ENCODE measurements at regions not wholly inside any gene's neighbourhood (a gene's known extent, or its start where the extent isn't known, plus 50 kb on each side); places are given as distances from the start of the nearest gene placed in this dataset.

GRCh38 chr2:196233805-196234475 is 62.6 kb upstream of the STK17B start:
- POLR2A ChIA-PET = no interaction called here
- in situ Hi-C loops (cut with MboI) = no loop called here
- CTCF ChIA-PET (ENCODE audit: low intra/inter-chr PET ratio) = no interaction called here
- TF ChIP-seq LARP7 (IDR thresholded peaks at IDR 0.05) (no peak), ZNF766 (CRISPR knock-in tag; conservative IDR thresholded peaks at IDR 0.05) (0 out of 2 replicates have a peak, but pooled peaks have one; percentile 49), ZNF384 (IDR thresholded peaks at IDR 0.05; ENCODE audit: low read depth, low read length) (peak; percentile 92), RBBP5 (IDR thresholded peaks at IDR 0.05; ENCODE audit: borderline replicate concordance, insufficient read depth, low read length, poor library complexity, severe bottlenecking) (peak; percentile 39), DACH1 (IDR thresholded peaks at IDR 0.05; ENCODE audit: partially characterized antibody) (peak; percentile 9), ARID1B (IDR thresholded peaks at IDR 0.05) (0 out of 2 replicates have a peak, but pooled peaks have one; percentile 14), ESRRB (CRISPR knock-in tag; IDR thresholded peaks at IDR 0.05; ENCODE audit: borderline replicate concordance) (no peak), HMBOX1 (IDR thresholded peaks at IDR 0.05) (peak; percentile 61), GTF3C2 (IDR thresholded peaks at IDR 0.05; ENCODE audit: borderline replicate concordance, extremely low read depth, insufficient read length) (no peak), TAF7 (tag; IDR thresholded peaks at IDR 0.05) (no peak), ZNF764 (CRISPR knock-in tag; IDR thresholded peaks at IDR 0.05; ENCODE audit: low read depth) (no peak), ZNF780A (CRISPR knock-in tag; IDR thresholded peaks at IDR 0.05) (no peak), ZEB2 (IDR thresholded peaks at IDR 0.05) (no peak), FOSL1 (tag; conservative IDR thresholded peaks at IDR 0.05) (peak; percentile 2; the same call in 1 of the 2 replicates), ZNF165 (CRISPR knock-in tag; IDR thresholded peaks at IDR 0.05; ENCODE audit: borderline replicate concordance) (no peak)
- TF ChIP-seq, protein P1, sequence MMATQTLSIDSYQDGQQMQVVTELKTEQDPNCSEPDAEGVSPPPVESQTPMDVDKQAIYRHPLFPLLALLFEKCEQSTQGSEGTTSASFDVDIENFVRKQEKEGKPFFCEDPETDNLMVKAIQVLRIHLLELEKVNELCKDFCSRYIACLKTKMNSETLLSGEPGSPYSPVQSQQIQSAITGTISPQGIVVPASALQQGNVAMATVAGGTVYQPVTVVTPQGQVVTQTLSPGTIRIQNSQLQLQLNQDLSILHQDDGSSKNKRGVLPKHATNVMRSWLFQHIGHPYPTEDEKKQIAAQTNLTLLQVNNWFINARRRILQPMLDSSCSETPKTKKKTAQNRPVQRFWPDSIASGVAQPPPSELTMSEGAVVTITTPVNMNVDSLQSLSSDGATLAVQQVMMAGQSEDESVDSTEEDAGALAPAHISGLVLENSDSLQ (IDR thresholded peaks at IDR 0.05) = peak; percentile 67

More at GRCh38 chr2:196233805-196234475, 62.6 kb upstream of the STK17B start:
- H3K27ac ChIP-seq (ENCODE audit: extremely low read depth, low read depth, low read length) = peak overlapping the region; percentile 23; the same call in 2 of the 3 replicates
- no peaks in the 10 kb centered on the region for H3K27me3 ChIP-seq (ENCODE audit: control insufficient read depth in 2 of 2, insufficient read depth in 2 of 2, low read length in 2 of 2)
- FAIRE-seq (peak; percentile 73), DNase-seq (ENCODE audit: extremely low read depth in 1 of 4, low spot score in 3 of 4) (no peak), ATAC-seq (peak; percentile 61)
- no peaks in the 10 kb centered on the region for H3K9me1 ChIP-seq (ENCODE audit: control insufficient read depth, insufficient read depth, low read length)
- H3K79me2 ChIP-seq (ENCODE audit: control insufficient read depth, insufficient read depth, low read length) = no peaks in the 10 kb centered on the region
- peak overlapping the region; percentile 51 for H2AFZ ChIP-seq (ENCODE audit: low read depth, low read length)
- H3K4me1 ChIP-seq (replicated peaks in 1 of 2; ENCODE audit: control insufficient read depth in 2 of 2, insufficient read depth in 2 of 2, low read length in 2 of 2) = peaks cover 0 to 20% of the 10 kb centered on the region in 2 experiments
- H3K9me3 ChIP-seq (replicated peaks; ENCODE audit: control insufficient read depth, insufficient read depth, low read depth, low read length) = no peaks in the 10 kb centered on the region; the same call in 1 of the 2 replicates
- H3K36me3 ChIP-seq (ENCODE audit: control insufficient read depth, insufficient read depth, low read length) = no peaks in the 10 kb centered on the region
- intact Hi-C loops (cut with micrococcal nuclease) = no loop called here
- H3K9ac ChIP-seq (ENCODE audit: insufficient read depth in 1 of 2, low read depth in 2 of 2, low read length in 2 of 2) = no peak overlapping the region
- no TSS peak for BruUV-seq (replicated peaks)
- H4K20me1 ChIP-seq (replicated peaks; ENCODE audit: control insufficient read depth, insufficient read depth, low read length) = no peaks in the 10 kb centered on the region
- 19% methylated on average over 3 of the region's 4 CpGs for WGBS (ENCODE audit: insufficient coverage, low coverage, missing lambda C conversion rate)
- peak overlapping the region; percentile 33; the same call in 1 of the 2 replicates for H3K4me2 ChIP-seq (ENCODE audit: insufficient read depth, low read length)
- no peak overlapping the region for H3K4me3 ChIP-seq
